ENCODE measurements at regions not wholly inside any gene's neighbourhood (a gene's known extent, or its start where the extent isn't known, plus 50 kb on each side); places are given as distances from the start of the nearest gene placed in this dataset.
"Not testable (repeated sequence)": the region's sequence is repeated elsewhere in the genome, so short reads cannot be mapped to it uniquely, and the experiment has no call there.

DNA sequence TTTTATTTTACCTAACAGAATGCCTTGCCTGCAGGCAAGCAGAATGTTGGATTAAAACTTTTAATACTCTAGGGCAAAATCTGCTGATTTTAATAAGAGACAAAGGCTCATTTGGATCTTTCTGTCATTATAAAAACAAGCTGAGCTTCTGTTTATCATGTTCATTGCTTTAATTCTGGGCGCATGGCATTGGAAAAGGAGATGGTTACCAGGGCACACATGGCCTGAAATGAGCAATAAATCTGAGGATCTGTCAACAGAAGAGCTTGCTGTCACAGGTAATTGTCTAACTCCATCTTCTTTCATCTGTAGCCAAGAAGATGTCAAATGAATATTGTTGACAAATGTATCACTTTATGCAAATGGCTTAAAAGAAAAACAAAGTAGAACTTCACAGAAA lies 439.6 kb downstream of the DOK5 start:
- Mint-ChIP-seq H3K27ac (no peak overlapping the region), H3K4me1 (ENCODE audit: low read depth) (no peaks in the 10 kb centered on the region), H3K4me3 (no peak overlapping the region), H3K27me3 (ENCODE audit: insufficient read depth) (no peaks in the 10 kb centered on the region), H3K36me3 (ENCODE audit: low read depth) (no peaks in the 10 kb centered on the region), H3K9me3 (peaks cover 22% of the 10 kb centered on the region)
- intact Hi-C loops (cut with micrococcal nuclease) = no loop called here
- no peak for DNase-seq (ENCODE audit: low spot score)

DNA sequence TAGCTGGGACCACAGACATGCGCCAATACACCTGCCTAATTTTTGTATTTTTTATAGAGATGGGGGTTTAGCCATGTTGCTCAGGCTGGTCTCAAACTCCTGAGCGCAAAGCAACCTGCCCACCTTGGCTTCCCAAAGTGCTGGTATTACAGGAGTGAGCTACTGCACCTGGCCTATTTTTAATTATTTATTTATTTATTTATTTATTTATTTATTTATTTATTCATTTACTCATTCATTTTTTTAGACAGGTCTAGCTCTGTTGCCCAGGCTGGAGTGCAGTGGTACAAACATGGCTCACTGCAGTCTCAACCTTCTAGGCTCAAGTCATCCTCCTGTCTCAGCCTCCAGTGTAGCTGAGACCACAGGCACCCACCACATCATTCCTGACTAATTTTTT lies 434.3 kb downstream of the DOK5 start:
- Mint-ChIP-seq H3K4me1 (ENCODE audit: low read depth) (no peaks in the 10 kb centered on the region), H3K4me3 (no peak overlapping the region)

DNA sequence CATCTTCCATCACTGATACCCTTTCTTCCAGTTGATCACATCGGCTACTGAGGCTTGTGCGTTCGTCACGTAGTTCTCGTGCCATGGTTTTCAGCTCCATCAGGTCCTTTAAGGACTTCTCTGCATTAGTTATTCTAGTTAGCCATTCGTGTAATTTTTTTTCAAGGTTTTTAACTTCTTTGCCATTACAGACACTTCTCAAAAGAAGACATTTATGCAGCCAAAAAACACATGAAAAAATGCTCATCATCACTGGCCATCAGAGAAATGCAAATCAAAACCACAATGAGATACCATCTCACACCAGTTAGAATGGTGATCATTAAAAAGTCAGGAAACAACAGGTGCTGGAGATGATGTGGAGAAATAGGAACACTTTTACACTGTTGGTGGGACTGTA lies 430.7 kb downstream of the DOK5 start:
- H3K4me1 Mint-ChIP-seq (ENCODE audit: low read depth); H3K27me3 Mint-ChIP-seq (ENCODE audit: insufficient read depth); H3K36me3 Mint-ChIP-seq (ENCODE audit: low read depth); intact Hi-C loops (cut with micrococcal nuclease); DNase-seq (ENCODE audit: low spot score); H3K27ac Mint-ChIP-seq; H3K4me3 Mint-ChIP-seq: not testable (repeated sequence)
- H3K9me3 Mint-ChIP-seq = peaks cover 28% of the 10 kb centered on the region

More for the DNA sequence above, 434.3 kb downstream of the DOK5 start:
- Mint-ChIP-seq H3K36me3 (ENCODE audit: low read depth) (no peaks in the 10 kb centered on the region), H3K9me3 (peaks cover 23% of the 10 kb centered on the region), H3K27me3 (ENCODE audit: insufficient read depth) (no peaks in the 10 kb centered on the region), H3K27ac (no peak overlapping the region)
- DNase-seq (ENCODE audit: low spot score) = no peak
- intact Hi-C loops (cut with micrococcal nuclease) = no loop called here

DNA sequence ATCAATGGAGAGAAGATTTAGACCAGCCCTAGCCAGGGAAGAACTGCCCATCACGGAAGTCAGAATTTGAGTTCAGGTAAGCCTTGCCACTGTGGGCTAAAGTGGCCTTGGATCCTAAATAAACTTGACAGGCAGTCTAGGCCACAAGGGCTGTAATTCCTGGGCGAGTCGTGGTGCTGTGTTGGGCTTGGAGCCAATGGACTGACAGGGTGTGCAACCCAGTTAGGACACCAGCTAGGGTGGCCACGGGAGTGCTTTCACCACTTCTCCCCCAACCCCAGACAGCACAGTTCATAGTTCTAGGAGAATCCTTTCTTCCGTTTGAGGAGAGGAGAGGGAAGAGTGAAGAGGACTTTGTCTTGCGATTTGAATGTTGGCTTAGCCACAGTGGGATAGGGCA lies 422.4 kb downstream of the DOK5 start:
- no peak for DNase-seq (ENCODE audit: low spot score)
- Mint-ChIP-seq H3K9me3 (peaks cover 52% of the 10 kb centered on the region), H3K27ac (no peak overlapping the region), H3K4me3 (no peak overlapping the region), H3K27me3 (ENCODE audit: insufficient read depth) (no peaks in the 10 kb centered on the region), H3K36me3 (ENCODE audit: low read depth) (no peaks in the 10 kb centered on the region), H3K4me1 (ENCODE audit: low read depth) (no peaks in the 10 kb centered on the region)
- intact Hi-C loops (cut with micrococcal nuclease) = no loop called here

DNA sequence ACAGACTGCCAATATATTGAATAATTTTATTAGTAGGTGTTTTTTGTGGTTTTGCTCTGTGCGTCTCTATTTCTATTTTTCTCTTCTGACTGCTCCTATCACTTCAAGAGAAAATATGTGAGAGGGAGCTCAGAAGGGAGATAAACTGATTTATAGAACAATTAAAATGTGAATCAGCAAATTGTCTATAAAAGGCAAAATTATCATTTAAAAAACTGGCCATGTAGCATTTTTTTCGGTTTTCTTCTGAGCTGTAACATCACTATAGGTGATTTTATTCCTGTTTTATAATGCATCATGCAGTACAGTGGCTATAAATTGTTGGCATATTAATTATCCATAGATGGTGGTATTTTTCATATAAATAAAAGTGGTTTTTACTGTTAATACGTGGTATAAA lies 416.5 kb downstream of the DOK5 start:
- Mint-ChIP-seq H3K4me1 (ENCODE audit: low read depth) (no peaks in the 10 kb centered on the region), H3K9me3 (peaks cover 15% of the 10 kb centered on the region), H3K36me3 (ENCODE audit: low read depth) (no peaks in the 10 kb centered on the region), H3K27ac (no peak overlapping the region), H3K27me3 (ENCODE audit: insufficient read depth) (no peaks in the 10 kb centered on the region), H3K4me3 (no peak overlapping the region)
- intact Hi-C loops (cut with micrococcal nuclease) = no loop called here
- no peak for DNase-seq (ENCODE audit: low spot score)

GRCh38 chr20:54879393-54879792 lies 404.0 kb downstream of the DOK5 start:
- no peaks in the 10 kb centered on the region for H3K4me1 Mint-ChIP-seq (ENCODE audit: low read depth)
- no peaks in the 10 kb centered on the region for H3K36me3 Mint-ChIP-seq (ENCODE audit: low read depth)
- H3K4me3 Mint-ChIP-seq = no peak overlapping the region
- peaks cover 4% of the 10 kb centered on the region for H3K9me3 Mint-ChIP-seq
- no peaks in the 10 kb centered on the region for H3K27me3 Mint-ChIP-seq (ENCODE audit: insufficient read depth)
- no peak overlapping the region for H3K27ac Mint-ChIP-seq
- no peak for DNase-seq (ENCODE audit: low spot score)
- intact Hi-C loops (cut with micrococcal nuclease) = no loop called here

GRCh38 chr20:54875307-54875706 lies 399.9 kb downstream of the DOK5 start:
- peaks cover 3% of the 10 kb centered on the region for H3K9me3 Mint-ChIP-seq
- no peak overlapping the region for H3K27ac Mint-ChIP-seq
- intact Hi-C loops (cut with micrococcal nuclease) = no loop called here
- no peak overlapping the region for H3K4me3 Mint-ChIP-seq
- no peaks in the 10 kb centered on the region for H3K36me3 Mint-ChIP-seq (ENCODE audit: low read depth)
- H3K27me3 Mint-ChIP-seq (ENCODE audit: insufficient read depth) = no peaks in the 10 kb centered on the region
- no peaks in the 10 kb centered on the region for H3K4me1 Mint-ChIP-seq (ENCODE audit: low read depth)
- DNase-seq (ENCODE audit: low spot score) = no peak

DNA sequence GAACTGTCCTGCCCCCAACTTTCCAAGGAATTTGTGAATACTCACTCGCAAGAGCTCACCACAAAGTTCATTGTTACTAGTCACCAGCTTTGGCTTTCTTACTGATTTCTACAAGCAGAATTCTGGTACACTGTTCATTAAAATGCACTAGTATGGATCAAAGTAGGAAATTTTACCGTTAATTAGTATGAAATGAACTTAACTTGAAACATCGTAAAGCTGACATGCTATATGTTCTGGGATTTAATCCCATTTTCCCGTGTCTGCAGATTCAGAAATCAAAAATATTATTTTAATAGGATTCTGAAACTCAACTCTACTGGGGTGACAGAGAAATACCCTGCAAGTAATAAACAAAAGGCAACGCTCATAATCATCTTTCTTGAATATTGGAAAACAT lies 399.3 kb downstream of the DOK5 start:
- Mint-ChIP-seq H3K9me3 (peaks cover 3% of the 10 kb centered on the region), H3K4me3 (no peak overlapping the region), H3K27me3 (ENCODE audit: insufficient read depth) (no peaks in the 10 kb centered on the region), H3K4me1 (ENCODE audit: low read depth) (no peaks in the 10 kb centered on the region), H3K36me3 (ENCODE audit: low read depth) (no peaks in the 10 kb centered on the region), H3K27ac (no peak overlapping the region)
- no peak for DNase-seq (ENCODE audit: low spot score)
- intact Hi-C loops (cut with micrococcal nuclease) = no loop called here

- H3K4me1 Mint-ChIP-seq (ENCODE audit: low read depth) = no peaks in the 10 kb centered on the region
- DNase-seq (ENCODE audit: low spot score) = no peak
- no peak overlapping the region for H3K4me3 Mint-ChIP-seq
- intact Hi-C loops (cut with micrococcal nuclease) = no loop called here
- H3K27me3 Mint-ChIP-seq (ENCODE audit: insufficient read depth) = no peaks in the 10 kb centered on the region
- H3K27ac Mint-ChIP-seq = no peak overlapping the region
- H3K9me3 Mint-ChIP-seq = peaks cover 3% of the 10 kb centered on the region
- no peaks in the 10 kb centered on the region for H3K36me3 Mint-ChIP-seq (ENCODE audit: low read depth)
Observed at GRCh38 chr20:54872440-54872839, 397.0 kb downstream of the DOK5 start.

- Mint-ChIP-seq H3K27me3 (ENCODE audit: insufficient read depth) (no peaks in the 10 kb centered on the region), H3K36me3 (ENCODE audit: low read depth) (no peaks in the 10 kb centered on the region), H3K9me3 (peaks cover 3% of the 10 kb centered on the region), H3K4me3 (no peak overlapping the region), H3K4me1 (ENCODE audit: low read depth) (no peaks in the 10 kb centered on the region), H3K27ac (no peak overlapping the region)
- no peak for DNase-seq (ENCODE audit: low spot score)
- intact Hi-C loops (cut with micrococcal nuclease) = no loop called here
Observed at GRCh38 chr20:54869765-54870164, 394.4 kb downstream of the DOK5 start.

DNA sequence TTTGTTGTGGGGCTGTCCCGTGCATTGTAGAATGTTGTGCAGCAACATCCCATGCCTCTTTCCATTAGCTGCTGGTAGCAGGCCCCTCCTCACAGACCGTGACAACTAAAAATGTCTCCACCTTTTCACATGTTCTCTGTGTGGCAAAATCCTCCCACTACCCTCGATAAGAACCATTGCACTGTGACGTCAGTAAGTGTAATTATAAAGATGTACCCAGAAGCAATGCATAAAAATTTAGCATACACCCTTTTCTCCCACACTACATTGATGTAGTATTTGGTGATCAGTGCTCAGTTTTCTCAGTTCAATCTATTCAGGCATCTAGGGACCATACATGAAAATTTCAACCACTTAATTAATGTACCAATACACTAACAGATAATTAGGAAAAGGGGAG lies 389.9 kb downstream of the DOK5 start:
- H3K4me3 Mint-ChIP-seq = no peak overlapping the region
- DNase-seq (ENCODE audit: low spot score) = no peak

DNA sequence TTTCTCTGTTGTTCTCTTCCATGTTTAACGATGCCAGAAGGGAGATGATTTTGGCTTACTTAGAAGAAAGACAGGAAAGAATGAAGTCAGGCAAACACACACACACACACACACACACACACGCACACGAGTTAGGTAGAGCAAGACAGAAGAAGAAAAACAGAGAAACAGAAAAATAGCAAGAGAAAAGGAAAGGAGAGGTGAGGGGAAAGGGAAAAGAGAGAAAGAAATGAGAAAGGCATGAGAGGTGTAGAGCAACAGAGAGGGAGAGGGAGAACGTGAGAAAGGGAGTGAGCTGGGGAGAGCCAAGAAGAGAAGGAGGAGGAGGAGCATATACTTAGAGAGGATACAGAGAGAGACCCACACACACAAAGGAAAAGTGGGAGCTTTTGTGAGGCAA lies 385.3 kb downstream of the DOK5 start:
- intact Hi-C loops (cut with micrococcal nuclease) = no loop called here
- Mint-ChIP-seq H3K27ac (no peak overlapping the region), H3K9me3 (no peaks in the 10 kb centered on the region), H3K4me3 (no peak overlapping the region), H3K4me1 (ENCODE audit: low read depth) (no peaks in the 10 kb centered on the region), H3K27me3 (ENCODE audit: insufficient read depth) (no peaks in the 10 kb centered on the region), H3K36me3 (ENCODE audit: low read depth) (no peaks in the 10 kb centered on the region)
- DNase-seq (ENCODE audit: low spot score) = no peak

More for the DNA sequence above, 389.9 kb downstream of the DOK5 start:
- Mint-ChIP-seq H3K4me1 (ENCODE audit: low read depth) (no peaks in the 10 kb centered on the region), H3K27ac (no peak overlapping the region), H3K27me3 (ENCODE audit: insufficient read depth) (no peaks in the 10 kb centered on the region), H3K9me3 (no peaks in the 10 kb centered on the region), H3K36me3 (ENCODE audit: low read depth) (no peaks in the 10 kb centered on the region)
- intact Hi-C loops (cut with micrococcal nuclease) = no loop called here

- no peak overlapping the region for H3K27ac Mint-ChIP-seq
- H3K36me3 Mint-ChIP-seq (ENCODE audit: low read depth) = no peaks in the 10 kb centered on the region
- no peaks in the 10 kb centered on the region for H3K4me1 Mint-ChIP-seq (ENCODE audit: low read depth)
- no peak overlapping the region for H3K4me3 Mint-ChIP-seq
- no peaks in the 10 kb centered on the region for H3K27me3 Mint-ChIP-seq (ENCODE audit: insufficient read depth)
- no peaks in the 10 kb centered on the region for H3K9me3 Mint-ChIP-seq
- DNase-seq (ENCODE audit: low spot score) = no peak
- intact Hi-C loops (cut with micrococcal nuclease) = no loop called here
Observed at GRCh38 chr20:54856202-54856601, 380.8 kb downstream of the DOK5 start.

GRCh38 chr20:54849741-54850140 lies 374.3 kb downstream of the DOK5 start:
- no peaks in the 10 kb centered on the region for H3K36me3 Mint-ChIP-seq (ENCODE audit: low read depth)
- H3K4me1 Mint-ChIP-seq (ENCODE audit: low read depth) = no peaks in the 10 kb centered on the region
- no peak for DNase-seq (ENCODE audit: low spot score)
- no peaks in the 10 kb centered on the region for H3K27me3 Mint-ChIP-seq (ENCODE audit: insufficient read depth)
- no peak overlapping the region for H3K4me3 Mint-ChIP-seq
- H3K27ac Mint-ChIP-seq = no peak overlapping the region
- intact Hi-C loops (cut with micrococcal nuclease) = no loop called here
- no peaks in the 10 kb centered on the region for H3K9me3 Mint-ChIP-seq

Data from activated T-helper 1 cell treated with anti-CD3 and anti-CD28 coated beads, Interleukin-12 subunit alpha, Interleukin-12 subunit beta, Interleukin-2, Interleukin-4 antibody, amounts not matched to agents 30 ng/mL and 10 ng/mL and 1 ng/mL, durations not matched to agents 14 hours and 24 hours and 36 hours (primary cell).